MM.1S (cell line): ENCODE measurements at regions not wholly inside any gene's neighbourhood (a gene's known extent, or its start where the extent isn't known, plus 50 kb on each side); places are given as distances from the start of the nearest gene placed in this dataset.

Experiments used
- DNase-seq: peaks from one replicate; pipeline ENCODE4 v3.0.0-alpha.2; 2015
- H2AFZ ChIP-seq: fragments of 300-600 bp; sonication (generic); 2 replicates; pipeline ENCODE4 v1.6.0; 2016; ENCODE audit warnings: antibody characterized with exemption, low read length
- H3F3A ChIP-seq: fragments of 300-600 bp; sonication (generic); 2 replicates; pipeline ENCODE4 v1.6.1; 2016; ENCODE audit warnings: mild to moderate bottlenecking, antibody characterized with exemption, low read length, moderate library complexity, mixed read lengths; ENCODE audit not compliant: insufficient read depth
- H3K27ac ChIP-seq: fragments of 300-600 bp; sonication (generic); 2 replicates; pipeline ENCODE4 v1.5.1; 2016; ENCODE audit warnings: mild to moderate bottlenecking, low read length
- H3K27me3 ChIP-seq: fragments of 300-600 bp; sonication (generic); replicated peaks from 2 replicates; pipeline ENCODE4 v1.6.0; 2016; ENCODE audit warnings: low read length; ENCODE audit not compliant: insufficient read depth
- H3K36me3 ChIP-seq: fragments of 300-600 bp; sonication (generic); replicated peaks from 2 replicates; pipeline ENCODE4 v1.6.1; 2016; ENCODE audit warnings: mild to moderate bottlenecking, low read length, mixed read lengths; ENCODE audit not compliant: insufficient read depth
- H3K4me1 ChIP-seq: fragments of 300-600 bp; sonication (generic); 2 replicates; pipeline ENCODE4 v1.6.1; 2016; ENCODE audit warnings: low read length, mixed read lengths
- H3K4me2 ChIP-seq: fragments of 300-600 bp; sonication (generic); 2 replicates; pipeline ENCODE4 v1.6.0; 2016; ENCODE audit warnings: low read depth, low read length
- H3K4me3 ChIP-seq: fragments of 300-600 bp; sonication (generic); 2 replicates; pipeline ENCODE4 v1.5.1; 2016; ENCODE audit warnings: low read length, mixed read lengths
- H3K79me2 ChIP-seq: fragments of 300-600 bp; sonication (generic); 2 replicates; pipeline ENCODE4 v1.6.1; 2016; ENCODE audit warnings: mixed run types, low read length, mixed read lengths
- H3K9ac ChIP-seq: fragments of 300-600 bp; sonication (generic); 2 replicates; pipeline ENCODE4 v1.6.1; 2016; ENCODE audit warnings: low read length, mixed read lengths
- H3K9me2 ChIP-seq: fragments of 300-600 bp; sonication (generic); replicated peaks from 2 replicates; pipeline ENCODE4 v1.6.1; 2016; ENCODE audit warnings: mild to moderate bottlenecking, low read length, mixed read lengths; ENCODE audit not compliant: insufficient read depth
- H3K9me3 ChIP-seq: fragments of 300-600 bp; sonication (generic); replicated peaks from 2 replicates; pipeline ENCODE4 v1.6.1; 2016; ENCODE audit warnings: mild to moderate bottlenecking, low read length, mixed read lengths; ENCODE audit not compliant: insufficient read depth
- H4K20me1 ChIP-seq: fragments of 300-600 bp; sonication (generic); 2 replicates; pipeline ENCODE4 v1.6.1; 2016; ENCODE audit warnings: mild to moderate bottlenecking, low read length, moderate library complexity, mixed read lengths; ENCODE audit not compliant: insufficient read depth
- CTCF ChIP-seq: fragments of 300-600 bp; sonication (generic); IDR thresholded peaks from 2 replicates; pipeline ENCODE4 v1.5.1; 2016; ENCODE audit warnings: antibody characterized with exemption, low read length, mixed read lengths
- EZH2 ChIP-seq: fragments of 300-600 bp; sonication (generic); optimal IDR thresholded peaks from 2 replicates; pipeline ENCODE3; 2017; ENCODE audit warnings: low read depth, mild to moderate bottlenecking, antibody characterized with exemption, low read length, mixed read lengths
- EZH2phosphoT487 ChIP-seq: fragments of 300-600 bp; sonication (generic); IDR thresholded peaks from 2 replicates; pipeline ENCODE4 v1.6.1; 2018; ENCODE audit warnings: antibody characterized with exemption, low read length

- no peaks in the 10 kb centered on the region for H3K9me3 ChIP-seq
- no peaks in the 10 kb centered on the region for H3K9me2 ChIP-seq
- no peaks in the 10 kb centered on the region for H3K79me2 ChIP-seq
- H3F3A ChIP-seq = no peaks in the 10 kb centered on the region
- no peaks in the 10 kb centered on the region for H3K36me3 ChIP-seq
- DNase-seq = no peak
- H3K4me3 ChIP-seq = no peak overlapping the region
- H3K27me3 ChIP-seq = no peaks in the 10 kb centered on the region
- H3K4me1 ChIP-seq = no peaks in the 10 kb centered on the region
- no peak overlapping the region for H2AFZ ChIP-seq
- no peak overlapping the region for H3K4me2 ChIP-seq
- H3K9ac ChIP-seq = no peak overlapping the region
- no peaks in the 10 kb centered on the region for H4K20me1 ChIP-seq
- H3K27ac ChIP-seq = no peak overlapping the region
- TF ChIP-seq EZH2phosphoT487 (no peak), CTCF (no peak), EZH2 (no peak)
Observed at GRCh38 chr12:47303995-47304560, 224.3 kb upstream of the AMIGO2 start.

GRCh38 chr12:47303207-47303606 lies 223.4 kb upstream of the AMIGO2 start:
- Histone ChIP-seq H4K20me1 (no peaks in the 10 kb centered on the region), H3F3A (no peaks in the 10 kb centered on the region), H3K27me3 (no peaks in the 10 kb centered on the region), H3K27ac (no peak overlapping the region), H3K9me3 (no peaks in the 10 kb centered on the region), H3K9ac (no peak overlapping the region), H3K9me2 (no peaks in the 10 kb centered on the region), H3K4me1 (peaks cover 2% of the 10 kb centered on the region; the same call in 1 of the 2 replicates), H3K79me2 (no peaks in the 10 kb centered on the region), H3K4me3 (no peak overlapping the region), H2AFZ (no peak overlapping the region), H3K36me3 (no peaks in the 10 kb centered on the region), H3K4me2 (no peak overlapping the region)
- no peak for DNase-seq
- TF ChIP-seq CTCF (no peak), EZH2 (no peak), EZH2phosphoT487 (no peak)

GRCh38 chr12:47302111-47302671 lies 222.4 kb upstream of the AMIGO2 start:
- no peak overlapping the region for H3K4me2 ChIP-seq
- DNase-seq = no peak

More at GRCh38 chr12:47302111-47302671, 222.4 kb upstream of the AMIGO2 start:
- H3K4me1 ChIP-seq = peaks cover 5% of the 10 kb centered on the region; the same call in 1 of the 2 replicates
- no peak overlapping the region for H3K9ac ChIP-seq
- TF ChIP-seq EZH2 = no peak
- no peak for TF ChIP-seq EZH2phosphoT487
- no peak for TF ChIP-seq CTCF
- H4K20me1 ChIP-seq = no peaks in the 10 kb centered on the region
- H2AFZ ChIP-seq = no peak overlapping the region
- no peaks in the 10 kb centered on the region for H3K9me2 ChIP-seq
- no peaks in the 10 kb centered on the region for H3K36me3 ChIP-seq
- no peak overlapping the region for H3K4me3 ChIP-seq
- H3K9me3 ChIP-seq = no peaks in the 10 kb centered on the region
- H3K79me2 ChIP-seq = no peaks in the 10 kb centered on the region
- no peak overlapping the region for H3K27ac ChIP-seq
- H3F3A ChIP-seq = no peaks in the 10 kb centered on the region
- no peaks in the 10 kb centered on the region for H3K27me3 ChIP-seq
